A673 (cell line): ENCODE measurements at regions not wholly inside any gene's neighbourhood (a gene's known extent, or its start where the extent isn't known, plus 50 kb on each side); places are given as distances from the start of the nearest gene placed in this dataset.

ENCODE experiments used
- BruUV-seq: library from RNA; stranded (reverse); fragments of 400-500 nt; replicated peaks from 2 replicates; lab custom pipeline; 2021; lab: Mats Ljungman, UMichigan
- CTCF ChIA-PET: fragments of 300-600 bp; sonication (Branson Sonifier 250); formaldehyde crosslinking; loops from one replicate; lab custom pipeline; 2022; ENCODE audit warnings: antibody characterized with exemption; lab: Charles Lee
- POLR2A ChIA-PET: fragments of 300-600 bp; sonication (Branson Sonifier 250); formaldehyde crosslinking; loops from one replicate; lab custom pipeline; 2022; ENCODE audit warnings: antibody characterized with exemption; ENCODE audit not compliant: low non-redundant PET; lab: Charles Lee
- DNase-seq: peaks from one replicate; pipeline ENCODE4 v3.0.0-alpha.2; 2015; ENCODE audit warnings: low spot score
- H3K27ac ChIP-seq: fragments of 200-600 bp; sonication (generic); 2 replicates; pipeline ENCODE4 v1.5.1; 2016; ENCODE audit warnings: mixed run types, low read depth, mild to moderate bottlenecking, mixed read lengths, antibody characterized with exemption, low read length; ENCODE audit not compliant: poor library complexity, severe bottlenecking
- H3K27me3 ChIP-seq: fragments of 200-600 bp; sonication (generic); replicated peaks from 2 replicates; pipeline ENCODE4 v1.6.1; 2017; ENCODE audit warnings: mixed run types, low read depth, mild to moderate bottlenecking, mixed read lengths, antibody characterized with exemption, low read length; ENCODE audit not compliant: insufficient read depth, poor library complexity
- H3K36me3 ChIP-seq: fragments of 200-600 bp; sonication (generic); 2 replicates; pipeline ENCODE4 v1.6.1; 2016; ENCODE audit warnings: mixed run types, mild to moderate bottlenecking, mixed read lengths, antibody characterized with exemption, low read length; ENCODE audit not compliant: insufficient read depth, poor library complexity, severe bottlenecking
- H3K4me1 ChIP-seq: fragments of 200-600 bp; sonication (generic); 2 replicates; pipeline ENCODE4 v1.6.1; 2017; ENCODE audit warnings: mixed run types, mild to moderate bottlenecking, mixed read lengths, antibody characterized with exemption, low read length; ENCODE audit not compliant: insufficient read depth, poor library complexity, severe bottlenecking
- H3K4me3 ChIP-seq: fragments of 200-600 bp; sonication (generic); 2 replicates; pipeline ENCODE4 v1.5.1; 2016; ENCODE audit warnings: low read depth, mixed run types, mild to moderate bottlenecking, mixed read lengths, low read length; ENCODE audit not compliant: poor library complexity, severe bottlenecking
- H3K9me3 ChIP-seq: fragments of 200-600 bp; sonication (generic); 2 replicates; pipeline ENCODE4 v1.6.1; 2016; ENCODE audit warnings: mixed run types, low read depth, mild to moderate bottlenecking, mixed read lengths, antibody characterized with exemption, low read length; ENCODE audit not compliant: poor library complexity, severe bottlenecking
- EZH2 ChIP-seq: fragments of 200-600 bp; sonication (generic); IDR thresholded peaks from 2 replicates; pipeline ENCODE4 v1.6.1; 2017; ENCODE audit warnings: borderline replicate concordance, low read depth, mild to moderate bottlenecking, mixed read lengths, antibody characterized with exemption, low read length; ENCODE audit not compliant: poor library complexity, severe bottlenecking
- intact Hi-C: fragments of 100-400 bp; cut with micrococcal nuclease; formaldehyde crosslinking; loops from one replicate; pipeline ENCODE4 v1.10.0; 2022; ENCODE audit not compliant: unreplicated experiment
- TF ChIP-seq, protein P1 (sequence below): fragments of 300-800, 200-600 bp; sonication (generic); conservative IDR thresholded peaks from 2 replicates; pipeline ENCODE4 v1.5.1; 2017; ENCODE audit warnings: low read depth, mild to moderate bottlenecking, antibody characterized with exemption, low read length, moderate library complexity, mixed read lengths

DNA sequence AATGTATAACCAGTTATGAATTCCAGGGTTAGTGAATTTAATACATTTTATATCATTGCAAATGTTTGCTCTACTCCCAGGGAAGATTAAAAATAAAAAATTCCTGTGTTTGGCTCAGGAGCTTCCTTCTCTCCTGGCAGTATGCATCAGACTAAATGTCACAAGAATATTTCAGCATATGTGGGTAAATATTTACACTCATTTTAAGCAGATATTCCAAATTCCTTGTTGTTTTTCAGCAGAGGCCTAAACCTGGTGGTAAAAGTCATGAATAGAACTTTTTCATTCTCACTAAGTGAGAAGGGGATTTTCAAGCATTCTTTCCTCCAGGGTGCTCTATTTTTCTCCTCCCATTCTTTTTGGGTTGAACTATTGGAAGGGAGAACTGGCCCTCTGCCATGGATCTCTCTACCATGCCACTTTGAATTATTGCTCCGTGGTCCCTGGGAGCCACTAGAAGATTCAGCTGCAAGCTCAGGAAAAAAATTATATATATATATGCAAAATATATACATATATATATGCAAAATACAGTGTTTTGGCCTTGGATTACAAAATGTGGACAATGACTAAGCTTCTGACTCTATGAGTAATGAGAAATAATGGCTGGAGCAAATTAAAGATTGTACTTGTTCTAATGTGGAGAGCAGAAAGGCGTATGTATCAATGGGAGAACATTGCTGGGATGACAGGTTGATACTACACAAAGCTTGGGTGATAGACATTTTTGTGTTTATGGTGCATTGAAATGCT is 180.6 kb upstream of the PAPPA start:
- Histone ChIP-seq H3K9me3 (peaks cover 4% of the 10 kb centered on the region), H3K4me1 (peaks cover 23% of the 10 kb centered on the region), H3K36me3 (no peaks in the 10 kb centered on the region), H3K27me3 (no peaks in the 10 kb centered on the region), H3K4me3 (no peak overlapping the region), H3K27ac (no peak overlapping the region)
- intact Hi-C loops: no loop called here
- TF ChIP-seq, protein P1, sequence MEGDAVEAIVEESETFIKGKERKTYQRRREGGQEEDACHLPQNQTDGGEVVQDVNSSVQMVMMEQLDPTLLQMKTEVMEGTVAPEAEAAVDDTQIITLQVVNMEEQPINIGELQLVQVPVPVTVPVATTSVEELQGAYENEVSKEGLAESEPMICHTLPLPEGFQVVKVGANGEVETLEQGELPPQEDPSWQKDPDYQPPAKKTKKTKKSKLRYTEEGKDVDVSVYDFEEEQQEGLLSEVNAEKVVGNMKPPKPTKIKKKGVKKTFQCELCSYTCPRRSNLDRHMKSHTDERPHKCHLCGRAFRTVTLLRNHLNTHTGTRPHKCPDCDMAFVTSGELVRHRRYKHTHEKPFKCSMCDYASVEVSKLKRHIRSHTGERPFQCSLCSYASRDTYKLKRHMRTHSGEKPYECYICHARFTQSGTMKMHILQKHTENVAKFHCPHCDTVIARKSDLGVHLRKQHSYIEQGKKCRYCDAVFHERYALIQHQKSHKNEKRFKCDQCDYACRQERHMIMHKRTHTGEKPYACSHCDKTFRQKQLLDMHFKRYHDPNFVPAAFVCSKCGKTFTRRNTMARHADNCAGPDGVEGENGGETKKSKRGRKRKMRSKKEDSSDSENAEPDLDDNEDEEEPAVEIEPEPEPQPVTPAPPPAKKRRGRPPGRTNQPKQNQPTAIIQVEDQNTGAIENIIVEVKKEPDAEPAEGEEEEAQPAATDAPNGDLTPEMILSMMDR: no peak
- TF ChIP-seq EZH2: no peak
- BruUV-seq: no TSS peak
- POLR2A ChIA-PET: no interaction called here
- DNase-seq: no peak
- CTCF ChIA-PET: no interaction called here

DNA sequence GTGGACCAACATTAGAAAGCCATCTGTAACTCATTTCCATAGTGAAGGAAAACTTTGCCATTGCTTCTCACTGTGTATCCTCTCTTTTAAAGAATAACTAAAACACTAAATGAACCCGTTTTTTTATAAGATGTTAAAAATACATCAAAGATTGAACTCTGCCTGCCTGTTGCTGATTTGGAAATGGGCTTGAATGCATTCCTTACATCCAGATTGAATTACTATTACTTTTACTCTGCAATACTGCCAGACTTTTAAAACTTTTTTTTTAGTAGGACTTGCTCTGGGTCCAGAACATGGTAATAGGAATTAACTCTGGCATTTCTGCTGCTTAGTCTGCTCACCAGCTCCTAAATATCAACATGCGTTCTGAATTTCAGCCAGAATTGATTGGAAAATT is 176.8 kb upstream of the PAPPA start:
- Histone ChIP-seq H3K4me1 (peaks cover 57% of the 10 kb centered on the region), H3K27me3 (no peaks in the 10 kb centered on the region), H3K9me3 (peaks cover 4% of the 10 kb centered on the region), H3K36me3 (no peaks in the 10 kb centered on the region), H3K4me3 (no peak overlapping the region), H3K27ac (no peak overlapping the region)
- POLR2A ChIA-PET: no interaction called here
- intact Hi-C loops: no loop called here
- BruUV-seq: no TSS peak
- DNase-seq: no peak
- TF ChIP-seq, protein P1: no peak
- TF ChIP-seq EZH2: no peak
- CTCF ChIA-PET: no interaction called here

DNA sequence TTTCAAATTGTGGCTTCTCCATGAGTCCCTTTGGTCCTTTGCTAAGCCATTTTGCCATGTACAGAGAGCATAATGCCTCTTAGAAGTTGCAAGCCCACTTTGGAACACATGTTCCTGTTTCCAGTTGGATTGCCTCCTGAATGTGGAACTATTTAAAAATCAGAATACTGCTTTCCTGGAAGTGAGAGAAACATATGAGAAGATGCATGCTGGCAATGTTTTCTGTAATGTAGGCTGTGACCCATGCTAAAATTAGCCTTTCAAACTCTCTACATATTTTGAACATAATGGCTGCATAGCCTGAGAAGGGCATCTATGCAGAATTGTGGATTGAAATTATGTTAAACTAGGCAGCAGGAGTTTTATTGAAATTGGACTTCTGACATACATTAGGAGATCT is 175.5 kb upstream of the PAPPA start:
- H3K27ac ChIP-seq: no peak overlapping the region
- no peaks in the 10 kb centered on the region for H3K27me3 ChIP-seq
- intact Hi-C loops: no loop called here
- DNase-seq: no peak
- TF ChIP-seq, protein P1: no peak
- no peak for TF ChIP-seq EZH2
- no peaks in the 10 kb centered on the region for H3K36me3 ChIP-seq
- ChIA-PET POLR2A (no interaction called here), CTCF (no interaction called here)
- no TSS peak for BruUV-seq
- H3K9me3 ChIP-seq: peaks cover 4% of the 10 kb centered on the region
- no peak overlapping the region for H3K4me3 ChIP-seq
- H3K4me1 ChIP-seq: peaks cover 51% of the 10 kb centered on the region
